NCI-H2196 treated with DMSO at 0.1 percent for 48 hours (cell line): ENCODE measurements at regions not wholly inside any gene's neighbourhood (a gene's known extent, or its start where the extent isn't known, plus 50 kb on each side); places are given as distances from the start of the nearest gene placed in this dataset.

Experiments
- DNase-seq: peaks from one replicate; lab custom pipeline; 2025; ENCODE audit not compliant: unreplicated experiment; lab: John Stamatoyannopoulos, UW

DNA sequence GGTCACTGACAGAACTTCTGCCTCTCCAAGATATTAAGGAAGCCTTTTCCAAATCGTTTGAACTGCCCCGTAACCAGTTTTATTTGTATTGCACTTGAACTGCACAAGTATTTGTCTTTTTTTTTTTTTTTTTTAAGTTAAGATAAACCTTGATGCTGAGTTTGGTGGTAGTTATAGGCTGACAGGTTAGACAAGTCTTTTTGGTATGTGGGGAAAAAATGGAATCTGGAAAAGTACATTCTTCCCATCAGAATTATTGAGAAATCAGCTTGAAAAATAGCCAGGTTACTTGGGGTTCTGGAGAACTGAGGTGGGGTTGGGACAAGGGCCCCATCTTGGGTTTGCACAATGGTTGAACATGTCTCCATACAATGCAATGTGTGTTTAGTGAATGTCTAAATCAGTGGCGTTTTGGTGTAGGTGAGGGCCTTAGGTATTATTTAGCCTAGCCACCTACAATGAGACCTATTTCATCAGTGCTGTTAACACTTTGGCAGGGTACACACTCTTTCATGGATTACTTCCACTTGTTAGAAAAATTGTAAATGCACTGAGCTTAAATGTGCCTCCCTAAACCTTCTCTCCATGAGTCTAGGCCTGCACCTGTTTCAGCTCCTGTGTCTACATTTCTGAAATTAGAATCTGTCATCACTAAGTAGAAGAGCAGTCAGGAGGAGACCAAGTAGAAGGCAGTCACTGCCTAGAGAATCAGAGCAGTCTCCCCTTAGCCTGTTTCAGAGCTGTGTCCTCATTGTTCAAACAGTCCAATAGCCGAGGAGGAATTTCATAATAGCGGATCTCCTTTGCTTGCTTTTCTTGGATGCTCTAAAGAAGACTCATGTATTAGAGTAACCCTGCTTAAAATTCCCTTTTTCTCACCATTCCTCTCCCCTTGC, 140.0 kb upstream of the HMHB1 start:
- DNase-seq, result no peak

DNA sequence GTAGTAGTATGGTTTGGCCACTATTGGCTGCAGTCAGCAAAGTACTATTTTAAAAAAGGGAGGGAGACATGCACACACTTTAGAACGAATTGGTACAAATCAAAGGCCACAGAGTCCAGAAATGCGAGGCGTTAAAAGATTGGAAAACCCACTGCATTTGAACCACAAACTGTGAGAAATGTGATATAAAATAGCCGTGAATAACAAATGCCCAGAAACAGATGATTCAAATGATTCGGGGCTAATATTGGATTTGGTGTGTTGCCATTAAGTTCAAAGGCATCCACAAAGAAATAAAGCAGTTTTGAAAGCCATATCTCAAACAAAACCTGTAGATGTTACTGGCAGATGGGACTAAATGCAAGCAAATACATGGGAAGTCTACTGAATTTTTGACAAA, 140.9 kb upstream of the HMHB1 start:
- no peak for DNase-seq

DNA sequence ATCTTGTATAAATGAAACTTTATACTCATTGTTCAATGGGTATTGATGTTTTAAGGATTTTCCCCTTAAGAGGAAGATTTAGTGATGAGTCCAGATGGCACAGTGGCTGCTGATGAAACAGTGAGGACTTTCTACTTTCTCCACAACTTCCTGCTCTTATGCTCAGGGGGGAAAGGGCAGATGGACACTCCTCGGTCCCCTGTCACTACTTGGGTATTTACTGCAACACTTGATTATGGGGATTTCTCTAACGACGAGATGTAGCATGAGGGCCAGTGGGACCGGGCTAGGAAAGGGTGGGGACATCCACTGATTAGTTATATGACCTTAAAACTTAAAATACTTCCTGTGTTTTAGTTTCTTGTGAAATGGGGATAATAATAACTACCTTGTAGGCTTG, 146.1 kb upstream of the HMHB1 start:
- no peak for DNase-seq

DNA sequence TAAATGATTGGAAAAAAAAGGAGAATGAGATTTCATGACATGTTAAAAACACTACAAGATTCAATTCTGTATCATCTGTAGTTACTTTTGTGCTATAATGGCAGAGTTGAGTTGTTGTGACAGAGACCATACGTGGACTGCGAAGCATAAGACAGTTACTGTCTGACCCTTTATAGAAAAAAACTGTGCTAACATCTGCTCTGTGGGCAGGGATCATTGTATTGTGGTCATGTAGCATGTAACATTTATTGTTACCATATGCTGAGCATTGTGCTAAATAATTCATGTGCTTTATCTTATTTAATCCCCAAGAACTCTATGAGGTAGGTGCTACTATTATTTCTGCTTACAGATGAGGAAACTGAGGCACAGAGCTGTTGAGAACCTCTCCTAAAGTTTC, 147.3 kb upstream of the HMHB1 start:
- no peak for DNase-seq

DNA sequence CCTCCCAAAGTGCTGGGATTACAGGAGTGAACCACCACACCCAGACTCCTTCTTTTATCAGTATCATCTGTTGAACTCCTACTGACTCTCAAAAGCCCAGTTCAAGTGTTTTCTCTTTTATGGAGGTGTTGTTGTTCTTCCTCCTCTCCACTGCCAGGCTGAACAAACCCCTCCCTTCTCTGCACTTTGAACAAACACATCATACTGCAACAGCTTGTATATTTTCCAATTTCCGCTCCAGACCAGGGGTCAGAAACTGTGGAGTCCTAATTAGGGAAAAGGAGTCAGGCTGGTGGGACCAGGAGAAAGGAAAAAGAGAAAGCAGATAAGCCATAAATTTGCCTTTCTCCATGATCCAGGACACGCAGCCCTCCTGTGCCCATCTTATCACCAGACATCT, 148.1 kb upstream of the HMHB1 start:
- DNase-seq, result no peak

DNA sequence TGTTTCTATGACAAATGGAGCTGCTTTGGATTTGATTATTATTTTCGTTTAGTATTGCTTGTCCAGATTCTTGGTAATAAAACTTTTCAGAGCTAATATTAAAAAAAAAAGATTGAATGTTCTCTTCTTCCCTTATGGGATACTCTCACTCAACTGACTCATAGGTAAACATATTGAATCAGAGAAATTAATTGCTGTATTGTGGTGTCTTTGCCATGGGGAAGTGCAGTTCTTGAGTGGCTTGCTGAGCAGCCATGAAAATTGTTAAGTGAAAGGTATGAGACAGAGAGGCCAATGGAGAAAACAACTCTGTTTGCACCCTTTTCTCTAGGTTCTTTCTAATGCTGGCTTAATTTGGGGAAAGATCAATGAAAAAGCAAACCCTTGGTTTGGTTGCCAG, 149.9 kb upstream of the HMHB1 start:
- DNase-seq, result no peak

DNA sequence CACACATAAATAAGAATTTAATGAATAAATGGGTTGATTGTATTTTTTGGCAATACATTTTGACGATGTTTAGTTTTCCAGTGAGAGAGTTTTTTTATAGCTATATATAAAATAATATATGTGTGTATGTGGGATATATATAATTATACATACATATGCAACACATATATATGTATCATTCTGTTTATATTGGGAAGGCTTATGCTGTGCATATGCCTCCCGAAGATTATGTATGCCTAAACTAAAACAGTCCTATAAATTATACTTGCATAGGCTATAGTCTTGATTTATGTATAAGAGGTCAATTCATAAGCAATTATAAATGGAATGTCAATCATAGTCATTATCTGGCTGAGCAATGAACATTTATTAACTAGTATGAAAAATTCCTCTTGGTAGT, 151.3 kb upstream of the HMHB1 start:
- no peak for DNase-seq

DNA sequence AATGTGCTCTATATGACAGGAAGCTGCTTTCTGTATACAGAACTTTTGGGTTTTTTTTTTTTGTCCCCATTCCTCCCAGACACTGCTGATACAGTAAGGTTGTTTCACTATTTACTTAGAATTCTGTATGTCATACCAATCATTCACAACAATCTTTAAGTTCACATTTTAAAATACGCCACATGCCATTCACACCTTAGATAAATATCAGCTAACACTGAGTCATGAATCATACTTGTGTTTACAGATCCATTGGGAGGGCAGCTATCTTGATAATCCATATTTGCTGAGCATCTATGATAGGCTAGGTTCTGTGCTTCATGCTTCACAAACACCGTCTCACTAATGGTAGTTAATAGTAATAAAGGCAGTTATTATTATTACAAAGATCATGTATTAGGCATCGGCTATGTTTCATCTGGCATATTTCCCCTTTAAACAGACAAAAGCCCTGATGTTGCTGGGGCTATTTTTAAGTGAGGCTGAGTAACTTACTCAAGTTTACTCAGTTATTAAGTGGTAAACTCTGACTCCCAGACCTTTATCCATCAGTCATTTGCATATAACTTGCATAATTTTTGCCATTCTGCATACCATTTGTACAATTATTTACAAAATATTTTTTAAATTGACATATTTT, 152.2 kb upstream of the HMHB1 start:
- no peak for DNase-seq

DNA sequence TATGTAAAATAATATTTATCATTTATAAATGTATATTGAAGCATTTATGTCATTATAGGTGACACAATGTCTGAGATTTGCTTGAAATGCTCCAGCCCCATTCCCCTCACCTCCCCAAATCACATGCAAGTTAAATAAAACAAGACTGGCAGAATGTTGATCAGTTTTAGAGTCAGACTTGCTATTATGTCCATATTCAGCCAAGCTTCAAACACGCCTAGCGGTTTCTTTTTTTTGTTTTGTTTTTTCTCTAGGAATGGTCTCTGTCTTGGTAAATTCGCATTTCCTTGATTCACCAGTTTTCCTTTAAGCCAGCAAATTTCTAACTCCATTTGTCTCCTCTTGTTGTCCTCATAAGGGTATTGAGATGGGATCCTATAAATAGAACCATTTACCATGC, 153.0 kb upstream of the HMHB1 start:
- DNase-seq, result no peak

DNA sequence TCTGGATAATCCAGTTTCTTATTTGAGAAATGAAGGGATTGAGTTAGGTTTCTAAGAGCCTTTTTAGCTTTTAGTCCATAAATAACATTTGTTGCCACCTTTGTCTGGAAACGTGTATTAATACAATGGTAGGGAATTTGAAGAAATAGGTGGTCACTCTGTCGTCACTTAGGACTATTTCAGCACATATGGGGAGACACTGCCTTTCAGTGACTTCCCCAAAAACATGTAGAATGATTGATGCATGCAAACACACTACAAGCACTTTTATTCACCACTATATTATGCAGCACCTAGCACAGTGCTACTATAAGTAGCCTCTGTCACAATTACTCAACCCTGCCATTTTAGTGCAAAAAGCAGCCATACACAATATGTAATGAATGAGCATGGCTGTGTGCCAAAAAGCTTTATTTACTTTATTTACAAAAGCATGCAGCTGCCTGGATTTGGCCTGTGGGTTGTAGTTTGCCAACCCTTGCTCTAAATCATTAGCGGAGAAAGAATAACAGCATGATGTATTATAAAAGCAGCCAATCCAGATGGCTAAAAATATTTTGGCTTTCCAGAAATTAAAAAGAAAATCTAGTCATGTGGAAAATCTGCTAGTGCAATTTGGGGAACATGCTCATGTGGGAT, 154.2 kb upstream of the HMHB1 start:
- DNase-seq, result peak; percentile 32

DNA sequence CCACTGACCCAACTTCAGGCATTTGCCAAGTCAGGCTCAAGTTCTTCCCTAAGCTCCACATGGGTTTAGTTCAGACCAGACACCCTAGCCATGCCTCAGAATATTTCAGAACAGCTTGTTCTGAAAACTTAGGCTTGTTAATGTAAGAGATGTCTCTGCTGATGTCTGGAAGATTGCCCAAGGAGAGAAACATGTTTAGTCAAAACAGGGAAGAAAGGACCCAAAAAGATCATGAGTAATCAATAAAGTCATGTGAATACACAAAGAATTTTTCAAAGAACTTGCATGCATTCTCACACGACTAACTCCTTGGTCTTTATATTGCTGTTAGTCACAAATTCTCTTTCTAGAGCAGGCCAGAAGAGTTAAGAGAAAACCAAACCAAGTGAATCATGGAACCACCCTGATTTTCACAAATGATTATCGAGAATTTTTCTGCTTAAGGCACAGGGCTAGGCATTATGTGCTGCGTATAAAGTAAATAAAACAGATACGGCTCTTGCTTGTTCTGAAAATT, 158.1 kb upstream of the HMHB1 start:
- no peak for DNase-seq

DNA sequence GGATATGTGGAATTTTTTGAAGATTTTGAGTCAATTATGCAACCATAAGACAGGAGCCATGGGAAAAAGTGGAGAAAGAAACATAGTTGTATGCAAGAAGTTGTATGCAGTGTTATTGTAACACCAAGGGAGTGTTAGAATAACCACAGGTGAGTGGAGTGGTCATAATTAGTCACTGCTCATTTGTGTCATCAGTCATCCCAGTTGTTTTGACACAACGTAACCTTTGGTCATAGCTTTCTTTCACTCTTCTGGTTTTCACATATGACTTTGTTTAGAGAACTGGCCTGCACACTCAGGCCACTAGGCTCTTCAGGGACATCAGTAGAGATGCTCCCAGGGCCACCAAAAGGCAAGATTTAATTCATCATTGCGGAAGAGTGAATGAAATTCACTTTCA, 158.7 kb upstream of the HMHB1 start:
- DNase-seq, result no peak

DNA sequence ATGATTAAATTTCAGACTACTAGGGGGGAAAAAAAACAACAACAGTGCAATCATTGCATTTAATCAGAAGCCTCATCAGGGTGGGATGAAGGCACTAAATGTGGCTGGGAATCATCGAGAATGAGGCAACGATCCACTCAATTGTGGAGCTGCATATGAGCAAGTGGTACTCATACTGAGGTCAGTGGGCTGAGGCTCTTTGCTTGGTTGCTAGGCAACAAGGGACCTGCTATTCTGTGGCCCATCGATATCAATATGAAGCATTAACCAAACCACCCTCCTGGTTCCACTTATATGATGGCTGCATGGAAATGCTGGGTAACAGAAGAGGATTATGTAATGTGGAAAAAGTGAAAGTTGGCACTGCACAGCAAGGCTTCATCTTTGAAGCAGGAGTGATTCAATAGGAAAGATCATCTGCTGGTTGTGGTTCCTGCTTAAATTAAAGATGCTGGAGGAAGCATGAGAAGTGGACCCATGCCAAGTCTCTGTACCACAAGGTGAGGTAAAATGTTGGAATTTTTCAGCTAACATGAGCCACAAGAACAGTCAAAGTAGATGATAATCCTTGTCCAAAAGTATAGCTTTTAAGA, 159.8 kb upstream of the HMHB1 start:
- no peak for DNase-seq

DNA sequence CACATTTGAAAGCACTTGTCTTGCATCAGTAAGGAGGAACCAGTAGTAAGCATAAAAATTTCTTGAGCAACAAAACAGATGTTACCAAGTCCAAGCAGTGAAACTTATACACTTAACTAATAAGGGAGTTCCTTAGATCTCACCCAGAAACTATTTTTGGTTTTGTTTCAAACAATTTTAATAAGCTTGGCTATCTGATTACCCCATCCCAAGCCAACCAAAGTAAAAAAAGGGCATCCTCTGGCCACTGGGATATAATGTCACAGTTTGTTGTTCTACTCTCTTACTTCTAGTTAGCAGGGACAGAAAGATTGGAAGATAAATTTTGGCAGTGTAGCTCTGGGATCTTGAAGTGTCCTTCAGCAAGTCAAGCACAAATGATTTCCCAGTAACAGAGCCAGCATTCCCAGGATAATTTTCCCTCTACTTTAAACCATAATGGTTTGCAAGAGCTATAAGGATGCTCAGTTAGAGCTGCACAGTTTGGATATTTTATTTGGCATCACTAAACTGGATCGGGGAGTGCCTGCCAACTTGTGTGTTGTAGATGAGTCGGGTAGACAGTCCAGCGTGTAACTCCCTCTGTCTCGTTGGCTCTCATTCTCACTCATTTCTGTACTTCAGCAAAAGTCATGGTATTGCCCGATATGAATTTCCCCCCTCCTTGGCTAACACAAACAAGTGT, 161.9 kb upstream of the HMHB1 start:
- no peak for DNase-seq

DNA sequence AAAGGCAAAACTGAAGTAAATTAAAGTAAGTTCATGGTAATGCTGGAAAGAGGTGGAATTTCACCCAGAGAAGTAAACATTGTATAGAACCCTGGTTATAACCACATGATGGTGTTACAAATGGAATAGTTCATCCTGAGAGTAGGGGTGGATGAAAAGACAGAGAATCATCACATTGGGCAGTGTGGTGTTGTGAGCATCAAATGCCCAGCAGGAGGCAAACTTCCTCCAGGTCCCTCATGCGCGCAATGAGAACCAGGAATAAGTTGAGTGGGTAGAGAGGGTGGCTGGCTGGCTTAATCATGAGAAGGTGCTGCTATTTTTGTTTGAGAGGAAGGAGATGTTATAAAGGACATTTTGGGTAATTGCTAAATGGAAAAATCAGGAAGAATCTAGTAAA, 163.3 kb upstream of the HMHB1 start:
- DNase-seq, result no peak

DNA sequence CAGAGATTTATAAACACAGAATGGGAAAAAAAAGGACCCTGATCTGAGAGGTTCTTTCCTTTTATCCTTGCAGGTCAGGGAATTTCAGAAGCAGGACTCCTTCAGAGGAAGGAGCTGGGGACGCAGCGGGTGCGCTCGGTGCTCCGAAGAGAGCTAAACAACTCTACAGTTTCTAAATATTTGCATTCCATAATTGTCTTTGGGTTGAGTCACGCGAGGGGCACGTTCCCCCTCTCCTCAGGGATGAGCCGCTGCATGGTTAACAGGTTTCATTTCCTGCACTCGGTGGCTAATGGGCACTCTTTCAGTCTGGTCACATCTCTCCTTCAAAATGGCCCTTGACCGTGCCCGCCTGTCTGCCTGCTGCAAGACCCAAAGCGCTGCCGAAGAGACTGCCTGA, 165.0 kb upstream of the HMHB1 start:
- DNase-seq, result no peak

DNA sequence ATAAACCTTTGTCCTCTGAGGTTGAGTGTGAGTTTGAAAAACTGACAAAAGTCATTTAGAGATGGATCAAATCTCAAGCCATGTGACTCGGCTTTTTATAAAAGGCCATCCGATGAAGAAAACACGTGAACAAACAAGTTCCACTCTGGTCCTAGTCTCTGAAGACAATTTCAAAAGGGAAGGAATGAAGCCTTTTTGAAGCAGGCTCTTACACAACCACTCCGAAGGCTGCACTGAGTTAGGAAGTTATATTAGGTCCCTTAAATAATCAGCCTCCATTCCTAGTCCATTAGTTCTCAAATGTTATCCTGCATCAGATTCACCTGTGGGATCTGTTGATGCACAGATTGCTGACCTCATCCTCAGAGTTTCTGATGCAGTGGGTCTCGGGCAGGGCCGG, 166.6 kb upstream of the HMHB1 start:
- DNase-seq, result no peak

DNA sequence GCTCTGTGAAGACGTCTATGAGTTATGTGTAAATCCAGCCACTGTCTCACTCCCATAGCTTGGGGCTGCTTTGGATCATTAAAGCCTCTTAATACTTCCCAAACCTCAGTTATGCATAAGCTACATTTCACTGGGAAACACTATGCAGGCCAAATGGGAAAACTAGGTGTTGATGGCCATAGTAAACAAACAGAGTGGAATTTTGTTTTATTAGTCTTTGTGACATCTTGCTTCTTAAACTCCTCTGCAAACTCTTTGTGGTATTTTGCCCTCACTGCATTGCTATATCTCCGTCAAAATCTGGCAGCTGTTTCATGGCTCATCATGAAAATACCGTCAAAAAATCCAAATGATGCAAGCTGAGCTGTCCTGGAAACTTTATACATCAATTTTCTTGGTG, 167.2 kb upstream of the HMHB1 start:
- DNase-seq, result no peak

DNA sequence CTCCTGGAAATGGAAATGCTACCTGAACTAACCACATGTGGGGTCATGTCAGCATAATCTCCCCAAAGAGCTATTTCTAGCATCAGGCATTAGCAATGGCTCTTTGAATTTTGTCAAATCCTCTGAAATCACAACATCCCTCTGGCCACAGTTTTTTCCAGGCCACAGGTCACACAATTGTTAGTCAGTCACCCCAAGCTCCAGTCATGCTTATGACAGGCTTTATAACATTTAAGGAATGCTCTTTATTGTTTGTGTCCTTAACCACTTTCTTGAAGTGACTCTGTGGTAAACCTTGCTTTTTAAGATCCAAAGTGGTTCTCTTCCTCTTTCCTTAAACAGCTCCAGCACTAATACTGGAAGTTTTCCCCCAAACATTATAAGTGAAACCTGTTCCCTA, 169.2 kb upstream of the HMHB1 start:
- DNase-seq, result no peak

DNA sequence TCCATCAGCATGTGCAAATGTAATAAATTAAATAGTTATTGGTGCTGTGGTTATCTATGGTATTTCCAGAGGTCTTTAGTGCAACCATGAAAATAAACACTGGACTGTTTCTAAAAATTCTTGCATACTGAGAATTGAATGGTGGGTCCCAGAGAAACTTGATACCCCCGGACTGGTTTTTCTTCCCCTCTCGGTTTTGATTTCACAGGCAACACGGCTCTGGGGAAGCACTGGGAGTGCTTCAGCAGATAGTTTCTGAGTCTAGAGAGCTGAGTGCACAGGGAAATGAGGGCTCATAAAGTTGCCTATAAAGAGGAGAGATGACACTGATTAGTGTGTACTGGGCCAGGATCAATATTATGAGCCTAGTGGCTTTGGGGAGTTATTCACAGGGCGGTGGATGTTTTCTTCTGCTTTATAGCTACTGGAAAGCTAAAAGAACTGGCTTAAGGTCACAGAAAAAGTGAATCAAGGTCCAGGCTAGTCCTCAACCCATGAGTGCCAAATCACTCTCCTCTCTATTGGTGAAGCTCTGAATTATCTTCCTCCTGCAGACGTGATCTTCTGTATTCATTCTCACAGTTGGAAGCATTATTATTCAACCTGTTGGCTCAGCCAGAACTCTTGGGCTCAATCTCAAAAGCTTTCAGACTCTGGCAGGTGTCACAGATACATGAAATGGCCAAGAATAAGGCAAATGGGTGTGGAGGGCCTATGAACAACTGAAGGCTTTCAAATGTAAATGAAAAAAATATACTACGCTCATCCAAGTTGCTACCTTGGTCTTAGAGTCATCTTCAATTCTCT, 170.2 kb upstream of the HMHB1 start:
- no peak for DNase-seq
